ENCODE measurements at regions not wholly inside any gene's neighbourhood (a gene's known extent, or its start where the extent isn't known, plus 50 kb on each side); places are given as distances from the start of the nearest gene placed in this dataset.
A peak's percentile ranks its signal among the peaks of the same experiment; 100 is the strongest.

- DNase-seq = no peak
Observed at GRCh38 chr2:226267516-226268289, 531.9 kb downstream of the IRS1 start.

- peak; percentile 64 for DNase-seq
Observed at GRCh38 chr2:226256709-226257376, 542.8 kb downstream of the IRS1 start.

GRCh38 chr2:226256237-226256636 lies 543.4 kb downstream of the IRS1 start:
- no peak for DNase-seq

GRCh38 chr2:226251661-226252060 lies 548.0 kb downstream of the IRS1 start:
- DNase-seq = no peak

- DNase-seq = no peak
Observed at GRCh38 chr2:226247289-226248275, 552.0 kb downstream of the IRS1 start.

- DNase-seq = no peak
Observed at GRCh38 chr2:226234187-226234586, 565.4 kb downstream of the IRS1 start.

- no peak for DNase-seq
Observed at GRCh38 chr2:226233388-226233787, 566.2 kb downstream of the IRS1 start.

GRCh38 chr2:226228080-226228479 lies 571.5 kb downstream of the IRS1 start:
- no peak for DNase-seq

- DNase-seq = no peak
Observed at GRCh38 chr2:226227341-226227740, 572.3 kb downstream of the IRS1 start.

- no peak for DNase-seq
Observed at GRCh38 chr2:226223704-226224103, 575.9 kb downstream of the IRS1 start.

GRCh38 chr2:226220511-226220910 lies 579.1 kb downstream of the IRS1 start:
- no peak for DNase-seq

GRCh38 chr2:226217191-226217590 lies 582.4 kb downstream of the IRS1 start:
- DNase-seq = no peak

- DNase-seq = no peak
Observed at GRCh38 chr2:226216575-226216974, 583.0 kb downstream of the IRS1 start.

GRCh38 chr2:226215902-226216503 lies 583.6 kb downstream of the IRS1 start:
- DNase-seq = peak; percentile 28

GRCh38 chr2:226213717-226214116 lies 585.9 kb downstream of the IRS1 start:
- no peak for DNase-seq

- DNase-seq = no peak
Observed at GRCh38 chr2:226211439-226211838, 588.2 kb downstream of the IRS1 start.

- DNase-seq = no peak
Observed at GRCh38 chr2:226208726-226209125, 590.9 kb downstream of the IRS1 start.

- no peak for DNase-seq
Observed at GRCh38 chr2:226207671-226208070, 591.9 kb downstream of the IRS1 start.

- DNase-seq = no peak
Observed at GRCh38 chr2:226199555-226199954, 600.1 kb downstream of the IRS1 start.

GRCh38 chr2:226198956-226199355 lies 600.7 kb downstream of the IRS1 start:
- DNase-seq = no peak

- peak; percentile 36 for DNase-seq
Observed at GRCh38 chr2:226190479-226191252, 609.0 kb downstream of the IRS1 start.

- no peak for DNase-seq
Observed at GRCh38 chr2:226189061-226189460, 610.6 kb downstream of the IRS1 start.
